Lower leg skin (tissue), 3 donors: ENCODE measurements at regions not wholly inside any gene's neighbourhood (a gene's known extent, or its start where the extent isn't known, plus 50 kb on each side); places are given as distances from the start of the nearest gene placed in this dataset.
"Not testable (repeated sequence)": the region's sequence is repeated elsewhere in the genome, so short reads cannot be mapped to it uniquely, and the experiment has no call there.

Experiments
- CTCF ChIP-seq, 3 donors: fragments of 450-650 bp; IDR thresholded peaks; one replicate each; pipeline ENCODE4 v1.5.1; 2016; ENCODE audit warnings: antibody characterized with exemption in 3 of 3, mild to moderate bottlenecking in 3 of 3, moderate library complexity in 2 of 3
- POLR2A ChIP-seq, 2 donors: fragments of 450-650 bp; IDR thresholded peaks; one replicate each; pipeline ENCODE4 v1.6.1; 2016 to 2017; ENCODE audit warnings: antibody characterized with exemption in 2 of 2, mild to moderate bottlenecking in 1 of 2, moderate library complexity in 1 of 2

GRCh38 chr20:30524761-30525160 lies 732.7 kb upstream of the DEFB115 start:
- TF ChIP-seq CTCF, POLR2A (IDR thresholded peaks at IDR 0.05): not testable (repeated sequence)
